Transverse colon (tissue), 3 donors: ENCODE measurements at regions not wholly inside any gene's neighbourhood (a gene's known extent, or its start where the extent isn't known, plus 50 kb on each side); places are given as distances from the start of the nearest gene placed in this dataset.

Experiments
- EP300 ChIP-seq: sonication (generic); formaldehyde crosslinking; IDR thresholded peaks from one replicate; pipeline ENCODE4 v1.6.1; 2017; ENCODE audit warnings: antibody characterized with exemption, low read depth
- TF ChIP-seq, protein P1 (sequence below), 5 experiments: fragments of 200-600 bp in 3 of 5; fragments of 450-650 bp in 2 of 5; sonication (generic) in 3 of 5; IDR thresholded peaks; 1 replicate in 2 of 5; 2 replicates in 3 of 5; pipeline ENCODE4 v1.5.1; 2016 to 2017; ENCODE audit warnings: antibody characterized with exemption in 5 of 5, inconsistent platforms in 3 of 5, mild to moderate bottlenecking in 2 of 5, moderate library complexity in 1 of 5

DNA sequence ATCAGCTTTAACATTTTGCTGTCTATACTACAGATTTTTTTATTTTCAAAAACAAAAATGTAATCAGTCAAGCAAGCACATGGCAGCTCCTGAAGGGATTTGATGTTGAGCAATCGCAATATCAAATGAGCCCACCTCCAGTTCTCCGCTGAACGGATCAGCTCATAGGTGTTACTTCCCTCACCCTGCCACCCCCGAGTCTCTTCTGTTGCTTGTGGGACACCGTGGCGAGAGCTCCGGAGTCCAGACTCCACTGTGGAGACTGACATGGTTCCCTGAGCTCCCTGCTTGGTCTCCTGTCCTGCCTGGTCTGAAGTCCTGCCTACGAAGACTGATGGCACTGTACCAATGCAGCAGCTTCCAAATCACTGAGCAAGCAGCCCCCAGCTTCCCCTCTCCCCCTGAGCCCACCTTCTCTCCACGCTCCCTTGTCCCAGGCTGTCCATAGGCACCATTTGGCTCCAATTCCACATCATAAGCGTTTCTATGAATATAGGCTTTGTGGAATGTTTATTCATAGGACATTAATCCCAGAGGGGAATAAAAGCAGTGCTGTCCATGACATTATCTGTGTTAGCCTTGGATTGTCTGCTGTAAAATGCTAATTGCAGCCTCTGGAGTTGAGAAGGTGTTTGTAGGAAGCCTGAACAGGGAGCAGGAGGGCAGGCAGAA lies 162.2 kb downstream of the LY86 start:
- TF ChIP-seq, protein P1, sequence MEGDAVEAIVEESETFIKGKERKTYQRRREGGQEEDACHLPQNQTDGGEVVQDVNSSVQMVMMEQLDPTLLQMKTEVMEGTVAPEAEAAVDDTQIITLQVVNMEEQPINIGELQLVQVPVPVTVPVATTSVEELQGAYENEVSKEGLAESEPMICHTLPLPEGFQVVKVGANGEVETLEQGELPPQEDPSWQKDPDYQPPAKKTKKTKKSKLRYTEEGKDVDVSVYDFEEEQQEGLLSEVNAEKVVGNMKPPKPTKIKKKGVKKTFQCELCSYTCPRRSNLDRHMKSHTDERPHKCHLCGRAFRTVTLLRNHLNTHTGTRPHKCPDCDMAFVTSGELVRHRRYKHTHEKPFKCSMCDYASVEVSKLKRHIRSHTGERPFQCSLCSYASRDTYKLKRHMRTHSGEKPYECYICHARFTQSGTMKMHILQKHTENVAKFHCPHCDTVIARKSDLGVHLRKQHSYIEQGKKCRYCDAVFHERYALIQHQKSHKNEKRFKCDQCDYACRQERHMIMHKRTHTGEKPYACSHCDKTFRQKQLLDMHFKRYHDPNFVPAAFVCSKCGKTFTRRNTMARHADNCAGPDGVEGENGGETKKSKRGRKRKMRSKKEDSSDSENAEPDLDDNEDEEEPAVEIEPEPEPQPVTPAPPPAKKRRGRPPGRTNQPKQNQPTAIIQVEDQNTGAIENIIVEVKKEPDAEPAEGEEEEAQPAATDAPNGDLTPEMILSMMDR (IDR thresholded peaks at IDR 0.05) = no peak
- no peak for TF ChIP-seq EP300
